ENCODE measurements at regions not wholly inside any gene's neighbourhood (a gene's known extent, or its start where the extent isn't known, plus 50 kb on each side); places are given as distances from the start of the nearest gene placed in this dataset.
"Not testable (repeated sequence)": the region's sequence is repeated elsewhere in the genome, so short reads cannot be mapped to it uniquely, and the experiment has no call there.

- peak; percentile 35 for DNase-seq
Measured at GRCh38 chr17:22266231-22266630, 573.9 kb downstream of the KCNJ18 start.

GRCh38 chr17:22267019-22267418, 574.7 kb downstream of the KCNJ18 start:
- no peak for DNase-seq

DNA sequence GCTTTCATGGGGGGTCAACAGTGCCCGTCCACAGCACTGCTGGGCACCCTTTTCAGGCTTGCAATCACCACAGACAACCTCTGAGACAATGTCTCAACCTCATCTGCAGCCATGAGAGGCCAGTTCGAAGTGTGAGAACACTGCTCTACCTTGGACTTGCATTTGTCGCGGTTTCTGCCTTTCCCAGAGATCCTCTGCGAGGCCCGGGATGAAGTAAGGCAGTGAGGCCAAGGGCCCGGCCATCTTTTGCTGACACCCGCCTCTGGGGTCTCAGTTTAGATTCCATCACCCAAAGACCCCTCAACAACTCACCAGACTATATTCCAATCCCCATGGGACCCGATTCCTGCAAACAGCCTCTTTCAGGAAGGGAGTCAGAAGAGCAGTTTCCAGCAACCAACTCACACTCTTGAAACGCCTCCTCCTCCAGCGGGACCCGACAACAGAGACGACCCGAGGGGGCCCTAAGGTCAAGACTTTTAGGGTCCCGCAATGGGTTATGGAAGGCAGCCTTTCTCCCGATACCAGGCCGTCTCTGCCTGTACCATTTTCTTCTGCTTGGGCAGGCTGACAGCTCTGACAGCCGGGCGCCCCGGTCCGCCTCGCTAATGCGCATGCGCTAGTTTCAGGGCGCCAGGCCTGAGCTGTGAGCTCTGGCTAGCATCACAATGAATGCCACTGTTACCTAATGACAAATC, 576.0 kb downstream of the KCNJ18 start:
- DNase-seq = peak; percentile 40

- DNase-seq = no peak
Measured at GRCh38 chr17:22268912-22269220, 576.5 kb downstream of the KCNJ18 start.

DNA sequence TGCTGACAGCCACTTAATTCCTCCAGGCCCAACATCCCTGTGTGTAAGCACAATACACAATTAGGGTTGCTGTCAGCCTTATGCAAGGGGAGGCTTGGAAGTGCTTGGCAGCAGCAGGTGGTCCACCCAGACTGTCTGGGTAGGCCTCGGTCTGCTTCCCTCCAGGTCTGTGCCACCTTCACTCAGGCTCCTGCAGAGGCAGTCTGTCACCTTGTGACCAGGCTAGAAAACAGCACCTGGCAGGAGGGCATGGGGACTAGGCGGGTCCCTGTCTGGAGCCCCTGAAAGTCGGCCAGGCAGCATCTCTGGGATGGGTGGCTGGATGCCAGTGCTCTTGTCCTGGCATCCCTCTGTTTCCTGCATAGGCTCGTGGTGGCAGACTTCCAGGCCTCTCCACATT, 578.1 kb downstream of the KCNJ18 start:
- peak; percentile 39 for DNase-seq

DNA sequence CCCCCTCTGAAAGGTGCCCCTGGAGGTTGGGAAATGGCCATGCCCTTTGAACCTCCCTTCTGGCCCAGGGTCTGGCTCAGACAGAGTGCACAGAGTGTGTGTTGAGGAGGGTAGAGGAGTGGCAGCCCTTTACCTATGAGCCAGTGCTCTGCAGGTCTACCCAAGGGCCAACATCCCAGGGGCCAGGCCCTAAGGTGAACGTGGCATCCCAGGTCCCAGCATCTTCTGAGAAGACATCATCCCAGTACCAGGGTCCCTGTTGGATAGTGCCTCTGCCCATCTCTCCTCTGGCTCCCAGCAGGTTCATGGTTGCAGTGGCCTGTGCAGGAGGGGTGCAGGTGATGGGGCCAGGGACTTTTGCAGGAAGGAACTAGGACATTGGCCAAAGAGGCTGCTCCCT, 578.5 kb downstream of the KCNJ18 start:
- not testable (repeated sequence) for DNase-seq

- DNase-seq = peak; percentile 25
Measured at GRCh38 chr17:22272363-22273146, 580.2 kb downstream of the KCNJ18 start.

GRCh38 chr17:22273308-22273707, 581.0 kb downstream of the KCNJ18 start:
- DNase-seq = no peak

GRCh38 chr17:22277595-22277994, 585.3 kb downstream of the KCNJ18 start:
- DNase-seq = peak; percentile 43

GRCh38 chr17:22278302-22279275, 586.3 kb downstream of the KCNJ18 start:
- peak; percentile 54 for DNase-seq

- peak; percentile 37 for DNase-seq
Measured at GRCh38 chr17:22286337-22287041, 594.2 kb downstream of the KCNJ18 start.

DNA sequence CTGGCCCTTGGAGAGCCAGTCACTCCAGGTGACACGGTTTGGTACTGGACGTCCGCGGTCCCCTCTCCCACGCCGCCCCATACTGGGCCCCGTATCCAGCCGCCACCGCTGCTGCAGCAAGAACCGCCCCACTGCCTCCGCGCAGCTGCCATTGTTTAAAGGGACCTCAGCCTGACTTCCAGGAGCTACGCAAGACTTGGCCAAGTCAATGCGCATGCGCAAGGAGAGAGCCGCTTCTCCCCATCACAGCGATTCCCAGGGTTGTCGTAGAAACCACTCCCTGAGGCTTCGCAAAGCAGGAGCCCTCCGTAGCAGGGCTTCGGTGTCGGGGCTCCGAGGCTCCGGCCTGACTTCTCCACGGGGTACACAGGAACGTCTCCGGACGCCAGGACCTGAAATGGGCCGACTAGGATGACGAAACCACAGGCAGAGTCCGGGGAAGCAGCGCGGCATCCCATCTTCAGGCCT, 606.2 kb downstream of the KCNJ18 start:
- not testable (repeated sequence) for DNase-seq

- no peak for DNase-seq
Measured at GRCh38 chr17:22300177-22300576, 607.9 kb downstream of the KCNJ18 start.

DNA sequence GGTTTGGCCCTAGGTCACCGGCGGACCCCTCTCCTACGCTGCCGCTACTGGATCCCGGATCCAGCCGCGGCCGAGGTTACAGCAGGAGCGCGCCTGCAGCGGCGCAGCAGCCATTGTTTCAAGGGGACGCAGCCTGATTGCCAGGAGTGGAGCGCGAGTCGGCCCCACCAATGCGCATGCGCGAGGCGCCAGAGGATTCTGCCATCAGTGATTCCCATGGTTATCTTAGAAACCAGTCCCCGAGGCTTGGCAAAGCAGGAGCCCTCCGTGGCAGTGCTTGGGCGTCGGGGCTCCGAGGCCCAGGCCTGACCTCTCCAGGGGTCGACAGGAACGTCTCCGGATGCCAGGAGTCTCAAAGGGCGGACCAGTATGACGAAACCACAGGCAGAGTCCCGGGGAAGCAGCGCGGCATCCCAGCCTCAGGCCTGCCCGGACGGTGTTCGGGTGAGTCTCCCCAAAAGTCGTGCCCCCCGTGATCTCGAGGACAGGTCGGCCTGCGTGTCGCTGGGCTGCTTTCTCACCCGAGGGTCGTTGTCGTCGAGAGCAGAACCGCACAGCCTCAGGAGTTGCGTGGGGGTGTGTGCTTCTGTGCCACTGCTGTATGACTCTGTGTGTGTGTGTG, 608.5 kb downstream of the KCNJ18 start:
- DNase-seq = no peak

GRCh38 chr17:22301353-22301745, 609.0 kb downstream of the KCNJ18 start:
- no peak for DNase-seq

- DNase-seq = no peak
Measured at GRCh38 chr17:22303096-22303495, 610.8 kb downstream of the KCNJ18 start.

DNA sequence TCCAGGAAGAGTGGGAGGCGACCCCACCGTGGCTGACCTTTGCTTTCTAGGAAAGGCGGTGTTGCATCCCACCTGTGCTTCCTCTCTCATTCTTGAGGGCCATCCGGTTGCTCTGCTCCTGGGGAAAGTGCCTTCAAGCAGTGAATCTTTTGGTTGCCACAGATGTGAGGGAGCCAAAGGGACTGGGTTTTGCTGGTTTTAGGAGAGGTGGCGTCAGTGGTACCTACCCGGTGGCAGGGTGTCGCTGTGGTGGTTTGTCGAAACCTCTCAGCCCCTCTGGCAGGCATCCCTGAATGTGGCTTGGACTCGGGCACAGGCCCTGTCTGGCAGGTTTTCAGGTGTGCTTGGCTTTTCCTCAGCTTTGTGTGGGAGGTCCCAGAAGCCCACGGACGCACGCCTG, 611.5 kb downstream of the KCNJ18 start:
- no peak for DNase-seq

GRCh38 chr17:22304667-22305303, 612.5 kb downstream of the KCNJ18 start:
- DNase-seq = no peak

DNA sequence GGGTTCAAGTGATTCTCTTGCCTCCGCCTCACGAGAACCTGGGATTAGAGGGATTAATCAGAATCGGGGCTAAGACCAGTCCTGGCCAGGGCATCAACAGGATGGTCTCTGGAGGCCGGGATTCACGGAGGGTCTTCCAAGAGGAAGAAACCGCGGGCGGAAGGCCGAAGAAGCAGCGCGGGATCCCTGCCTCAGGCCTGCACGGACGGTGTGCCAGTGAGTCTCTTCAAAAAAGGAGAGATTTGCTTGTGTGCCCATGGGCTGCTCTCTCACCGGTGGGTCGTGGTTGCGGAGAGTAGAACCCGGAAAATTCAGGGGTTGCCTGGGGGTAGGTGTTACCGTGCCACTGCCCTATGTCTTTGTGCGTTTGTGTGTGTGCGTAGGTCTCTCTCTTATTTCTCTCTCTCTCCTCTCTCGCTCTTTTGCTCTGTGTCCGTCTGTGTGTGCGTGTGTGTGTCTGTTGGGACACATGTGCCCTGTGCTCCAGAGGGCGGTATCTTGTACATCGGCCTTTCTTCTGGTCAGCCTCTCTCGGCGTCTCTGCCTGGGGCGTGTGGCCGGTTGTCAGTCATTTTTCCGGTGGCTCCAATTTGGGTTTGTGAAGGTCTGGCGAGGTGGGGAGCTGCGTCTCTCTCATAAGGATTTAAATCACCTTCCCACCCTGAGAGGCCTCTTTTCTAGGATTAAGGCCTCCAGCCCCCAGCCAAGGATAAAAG, 613.2 kb downstream of the KCNJ18 start:
- no peak for DNase-seq

- DNase-seq = not testable (repeated sequence)
Measured at GRCh38 chr17:22310292-22310691, 618.0 kb downstream of the KCNJ18 start.

Measured in islet precursor cell (in vitro differentiated cells).